ENCODE measurements at regions not wholly inside any gene's neighbourhood (a gene's known extent, or its start where the extent isn't known, plus 50 kb on each side); places are given as distances from the start of the nearest gene placed in this dataset.

GRCh38 chr20:60485012-60485760 lies 527.0 kb downstream of the CDH26 start:
- no peak for DNase-seq

- DNase-seq, result no peak
Observed at GRCh38 chr20:60486315-60486714, 528.1 kb downstream of the CDH26 start.

- no peak for DNase-seq
Observed at GRCh38 chr20:60486937-60487336, 528.7 kb downstream of the CDH26 start.

- no peak for DNase-seq
Observed at GRCh38 chr20:60490217-60491050, 532.2 kb downstream of the CDH26 start.

GRCh38 chr20:60491051-60491581 lies 532.9 kb downstream of the CDH26 start:
- no peak for DNase-seq

GRCh38 chr20:60494476-60494875 lies 536.3 kb downstream of the CDH26 start:
- DNase-seq, result no peak

GRCh38 chr20:60497298-60498035 lies 539.2 kb downstream of the CDH26 start:
- DNase-seq, result no peak

GRCh38 chr20:60500038-60500701 lies 541.9 kb downstream of the CDH26 start:
- DNase-seq, result no peak

- no peak for DNase-seq
Observed at GRCh38 chr20:60501048-60501447, 542.8 kb downstream of the CDH26 start.

- no peak for DNase-seq
Observed at GRCh38 chr20:60502881-60503280, 544.7 kb downstream of the CDH26 start.

GRCh38 chr20:60505423-60505822 lies 547.2 kb downstream of the CDH26 start:
- DNase-seq, result no peak

- DNase-seq, result no peak
Observed at GRCh38 chr20:60506061-60506460, 547.8 kb downstream of the CDH26 start.

- no peak for DNase-seq
Observed at GRCh38 chr20:60507087-60507694, 549.0 kb downstream of the CDH26 start.

- DNase-seq, result no peak
Observed at GRCh38 chr20:60509407-60509806, 551.2 kb downstream of the CDH26 start.

- DNase-seq, result no peak
Observed at GRCh38 chr20:60510356-60510755, 552.1 kb downstream of the CDH26 start.

- DNase-seq, result no peak
Observed at GRCh38 chr20:60512443-60512842, 554.2 kb downstream of the CDH26 start.

- DNase-seq, result no peak
Observed at GRCh38 chr20:60513141-60513540, 554.9 kb downstream of the CDH26 start.

- DNase-seq, result no peak
Observed at GRCh38 chr20:60516442-60516841, 558.2 kb downstream of the CDH26 start.

- DNase-seq, result no peak
Observed at GRCh38 chr20:60518022-60518421, 559.8 kb downstream of the CDH26 start.

- no peak for DNase-seq
Observed at GRCh38 chr20:60525397-60525796, 567.2 kb downstream of the CDH26 start.

- DNase-seq, result no peak
Observed at GRCh38 chr20:60527656-60528055, 569.4 kb downstream of the CDH26 start.

- DNase-seq, result no peak
Observed at GRCh38 chr20:60528141-60528540, 569.9 kb downstream of the CDH26 start.
